Upper lobe of left lung (tissue), 4 donors: ENCODE measurements at regions not wholly inside any gene's neighbourhood (a gene's known extent, or its start where the extent isn't known, plus 50 kb on each side); places are given as distances from the start of the nearest gene placed in this dataset.

Source experiments
- CTCF ChIP-seq, 6 experiments: fragments of 450-650 bp in 4 of 6; fragments of 200-600 bp in 2 of 6; sonication (generic) in 2 of 6; IDR thresholded peaks; one replicate each; pipeline ENCODE4 v1.5.1; 2016 to 2019; ENCODE audit warnings: antibody characterized with exemption in 6 of 6
- POLR2A ChIP-seq, 4 donors: fragments of 450-650 bp; IDR thresholded peaks; one replicate each; pipeline ENCODE4 v1.5.1; 2016 to 2017; ENCODE audit warnings: antibody characterized with exemption in 4 of 4, mild to moderate bottlenecking in 2 of 4
- POLR2AphosphoS5 ChIP-seq, 2 donors: sonication (generic); formaldehyde crosslinking; IDR thresholded peaks; one replicate each; pipeline ENCODE4 v1.5.1; 2017; ENCODE audit warnings: antibody characterized with exemption in 2 of 2

- TF ChIP-seq POLR2A (IDR thresholded peaks at IDR 0.05) (no peak), CTCF (IDR thresholded peaks at IDR 0.05) (no peak), POLR2AphosphoS5 (IDR thresholded peaks at IDR 0.05) (no peak)
Measured at GRCh38 chr3:176959867-176960266, 237.4 kb downstream of the TBL1XR1 start.
